ENCODE measurements at regions not wholly inside any gene's neighbourhood (a gene's known extent, or its start where the extent isn't known, plus 50 kb on each side); places are given as distances from the start of the nearest gene placed in this dataset.

GRCh38 chr5:26031481-26031880 lies 1006.9 kb downstream of the CDH9 start:
- no peak for TF ChIP-seq POLR2AphosphoS5 (IDR thresholded peaks at IDR 0.05)
- TF ChIP-seq CTCF (IDR thresholded peaks at IDR 0.05; ENCODE audit: poor library complexity, severe bottlenecking) = no peak
- TF ChIP-seq TAF1 (IDR thresholded peaks at IDR 0.05; ENCODE audit: low read depth) = no peak
- TF ChIP-seq RAD21 (conservative IDR thresholded peaks at IDR 0.05) = no peak
- TF ChIP-seq EP300 (conservative IDR thresholded peaks at IDR 0.05; ENCODE audit: poor library complexity, severe bottlenecking) = no peak
- TF ChIP-seq REST (IDR thresholded peaks at IDR 0.05; ENCODE audit: borderline replicate concordance) = no peak
- no peak for TF ChIP-seq MXI1 (conservative IDR thresholded peaks at IDR 0.05; ENCODE audit: poor library complexity, severe bottlenecking)
